ENCODE measurements at regions not wholly inside any gene's neighbourhood (a gene's known extent, or its start where the extent isn't known, plus 50 kb on each side); places are given as distances from the start of the nearest gene placed in this dataset.

- TF ChIP-seq CTCF (IDR thresholded peaks at IDR 0.05; ENCODE audit: low read length) (no peak), EZH2 (IDR thresholded peaks at IDR 0.05; ENCODE audit: borderline replicate concordance, low read length) (no peak)
Measured at GRCh38 chr21:41583274-41583790, 75.4 kb upstream of the TMPRSS2 start.

Measured in OCI-LY1 (cell line).